ENCODE measurements at regions not wholly inside any gene's neighbourhood (a gene's known extent, or its start where the extent isn't known, plus 50 kb on each side); places are given as distances from the start of the nearest gene placed in this dataset.
"Not testable (repeated sequence)": the region's sequence is repeated elsewhere in the genome, so short reads cannot be mapped to it uniquely, and the experiment has no call there.

- DNase-seq (ENCODE audit: low read depth) = no peak
Observed at GRCh38 chr6:128736780-128737179, 146.2 kb upstream of the LAMA2 start.

GRCh38 chr6:128731249-128732165, 151.4 kb upstream of the LAMA2 start:
- DNase-seq (ENCODE audit: low read depth) = peak; percentile 34

- no peak for DNase-seq (ENCODE audit: low read depth)
Observed at GRCh38 chr6:128727500-128727899, 155.4 kb upstream of the LAMA2 start.

DNA sequence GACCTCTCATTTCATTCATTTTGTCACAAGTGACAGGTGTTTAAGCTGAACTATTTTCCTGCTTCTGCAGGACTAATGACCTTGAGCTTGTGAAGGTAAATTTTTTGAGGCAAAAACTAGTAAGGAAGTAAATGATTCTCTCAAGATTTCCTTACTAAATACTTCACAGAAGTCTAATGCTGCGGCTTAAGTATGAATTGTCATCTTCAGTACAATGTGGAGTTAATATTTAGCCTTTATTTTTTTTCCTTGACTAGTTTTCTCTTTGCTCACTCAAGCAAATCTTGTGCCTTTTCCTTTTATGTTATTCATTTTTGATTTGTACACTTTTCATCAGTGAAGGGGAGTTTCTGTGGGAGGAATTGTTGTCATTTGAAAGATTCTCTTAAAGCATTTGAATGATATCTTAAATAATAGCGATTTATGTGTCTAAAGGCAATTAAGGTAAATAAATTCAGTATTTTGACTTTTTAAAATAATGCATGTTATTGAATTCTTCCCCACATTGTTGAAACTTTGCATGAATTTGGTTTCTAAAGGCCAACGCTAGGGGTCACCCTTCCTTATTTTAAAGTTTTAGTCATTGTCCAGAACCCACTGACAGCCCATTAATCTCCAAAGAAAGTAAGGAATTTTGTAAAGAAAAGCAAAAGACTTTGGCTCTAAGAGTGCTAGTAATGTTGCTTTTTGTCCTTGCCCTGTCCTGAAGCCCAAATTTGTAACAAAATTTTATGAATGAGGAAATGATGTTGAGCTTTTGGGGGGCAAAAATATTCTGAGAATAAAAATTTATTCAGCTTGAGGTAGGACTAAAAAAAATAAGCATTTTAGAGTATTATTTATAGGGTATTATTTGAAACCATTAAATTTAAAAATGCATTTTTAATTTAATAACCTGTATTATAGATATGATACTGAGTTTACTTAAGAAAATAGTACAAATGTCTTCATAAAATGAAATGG, 157.4 kb upstream of the LAMA2 start:
- DNase-seq (ENCODE audit: low read depth) = no peak

DNA sequence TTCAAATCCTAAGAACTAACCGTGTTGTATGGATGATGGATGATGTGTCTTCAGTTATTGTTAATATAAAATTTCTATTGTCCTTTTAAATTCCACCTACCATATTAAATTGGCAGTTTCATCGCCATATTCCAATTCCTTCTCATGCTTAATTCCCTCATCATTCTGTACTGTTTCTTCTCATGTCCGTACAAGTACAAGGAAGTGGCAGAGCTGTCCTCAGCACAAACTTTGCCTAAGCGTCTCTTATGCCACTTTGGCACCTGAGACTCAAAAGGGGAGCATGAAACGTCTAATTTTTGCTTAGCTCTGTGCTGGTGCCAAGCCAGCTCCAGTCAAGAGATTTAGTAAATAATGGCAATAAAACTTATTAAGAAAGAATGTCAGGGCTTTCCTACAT, 158.2 kb upstream of the LAMA2 start:
- DNase-seq (ENCODE audit: low read depth) = no peak

- no peak for DNase-seq (ENCODE audit: low read depth)
Observed at GRCh38 chr6:128723667-128724066, 159.3 kb upstream of the LAMA2 start.

- no peak for DNase-seq (ENCODE audit: low read depth)
Observed at GRCh38 chr6:128720891-128721290, 162.0 kb upstream of the LAMA2 start.

DNA sequence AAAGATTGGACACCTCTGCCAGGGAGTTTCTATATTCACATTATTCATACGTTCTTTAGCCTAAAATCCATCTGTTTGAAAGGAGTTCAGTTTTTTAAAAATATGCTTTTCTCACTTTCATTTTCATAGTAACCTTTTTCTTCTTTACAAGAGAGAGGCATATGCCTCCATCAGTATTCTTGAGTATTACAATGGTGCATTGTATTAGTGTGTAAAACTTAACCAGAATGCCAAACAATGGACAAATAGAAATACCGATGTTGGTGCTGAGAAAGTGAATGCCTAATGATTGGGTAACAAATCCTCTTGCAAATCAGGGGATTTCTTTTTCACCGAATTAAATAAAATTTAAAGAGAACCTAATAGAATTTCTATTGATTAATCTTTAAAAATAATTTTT, 163.2 kb upstream of the LAMA2 start:
- no peak for DNase-seq (ENCODE audit: low read depth)

DNA sequence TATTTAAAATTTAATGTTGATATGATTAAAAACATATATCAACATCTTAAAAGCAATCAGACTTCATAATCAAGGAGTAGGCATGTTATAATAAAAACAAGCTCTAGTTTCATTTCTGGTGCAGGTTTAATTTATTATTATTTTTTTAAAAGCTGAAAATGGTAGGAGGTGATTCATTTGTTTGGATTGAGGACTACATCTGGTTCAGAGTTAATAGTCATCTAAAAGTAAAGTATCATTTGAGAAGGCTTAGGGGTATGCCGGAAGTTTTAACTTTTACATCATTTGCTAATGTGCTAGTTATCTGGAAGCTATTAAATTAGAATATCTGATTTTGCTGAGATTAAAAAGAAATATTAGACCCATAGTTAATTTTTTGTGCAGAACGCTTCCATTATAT, 169.5 kb upstream of the LAMA2 start:
- no peak for DNase-seq (ENCODE audit: low read depth)

DNA sequence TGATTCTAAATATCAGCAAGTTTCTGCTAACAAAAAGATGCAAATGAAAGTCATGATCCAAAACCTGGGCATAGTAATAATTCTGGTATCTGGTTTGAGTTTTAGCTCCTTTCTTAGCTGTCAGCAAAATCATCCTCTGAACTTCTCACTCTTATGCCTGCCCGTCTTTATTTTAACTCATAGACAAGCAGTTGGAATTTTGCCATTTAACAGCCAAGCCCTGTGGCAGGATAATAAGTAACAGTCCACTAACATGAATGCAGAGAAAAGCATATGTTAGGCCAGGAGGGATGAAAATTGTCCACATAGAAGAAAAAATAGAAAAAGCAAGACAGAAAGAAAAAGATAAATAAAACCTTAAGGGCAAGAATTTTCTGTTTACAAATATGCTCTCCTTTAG, 170.0 kb upstream of the LAMA2 start:
- no peak for DNase-seq (ENCODE audit: low read depth)

DNA sequence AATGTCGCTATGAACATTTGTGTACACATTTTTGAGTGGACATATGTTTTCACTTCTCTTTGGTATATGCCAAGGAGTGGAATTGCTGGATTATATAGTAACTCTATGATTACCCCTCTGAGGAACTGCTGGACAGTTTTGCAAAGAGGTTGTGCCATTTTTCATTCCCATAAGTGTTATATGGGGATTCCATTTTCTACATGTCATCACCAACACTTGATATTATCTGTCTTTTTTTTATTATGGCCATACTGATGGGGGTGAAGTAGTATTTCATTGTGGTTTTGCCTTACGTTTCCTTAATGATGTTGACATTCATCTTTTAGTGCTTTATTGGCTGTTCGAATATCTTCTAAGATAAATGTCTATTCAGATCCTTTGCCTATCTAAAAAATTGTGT, 171.8 kb upstream of the LAMA2 start:
- no peak for DNase-seq (ENCODE audit: low read depth)

DNA sequence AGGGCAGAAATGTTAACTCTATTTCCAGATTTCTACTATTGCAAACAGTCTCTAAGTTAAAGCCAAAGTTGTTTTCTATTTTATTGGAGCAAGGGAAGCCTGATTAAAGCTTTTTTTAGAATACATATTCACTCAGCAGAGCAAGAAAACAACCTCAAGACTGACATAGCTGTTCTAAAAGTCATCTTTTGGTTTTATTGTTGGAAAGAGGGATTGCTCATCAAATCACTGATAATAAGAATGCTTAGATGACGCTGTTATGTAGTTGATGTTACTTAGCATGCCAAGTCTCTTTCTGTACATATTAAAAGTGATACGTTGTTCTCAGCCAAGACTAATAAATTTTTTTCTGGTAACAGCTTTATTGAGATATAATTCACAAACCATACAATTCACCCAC, 172.6 kb upstream of the LAMA2 start:
- DNase-seq (ENCODE audit: low read depth) = no peak

- DNase-seq (ENCODE audit: low read depth) = no peak
Observed at GRCh38 chr6:128704601-128705000, 178.3 kb upstream of the LAMA2 start.

GRCh38 chr6:128703794-128704193, 179.1 kb upstream of the LAMA2 start:
- not testable (repeated sequence) for DNase-seq (ENCODE audit: low read depth)

DNA sequence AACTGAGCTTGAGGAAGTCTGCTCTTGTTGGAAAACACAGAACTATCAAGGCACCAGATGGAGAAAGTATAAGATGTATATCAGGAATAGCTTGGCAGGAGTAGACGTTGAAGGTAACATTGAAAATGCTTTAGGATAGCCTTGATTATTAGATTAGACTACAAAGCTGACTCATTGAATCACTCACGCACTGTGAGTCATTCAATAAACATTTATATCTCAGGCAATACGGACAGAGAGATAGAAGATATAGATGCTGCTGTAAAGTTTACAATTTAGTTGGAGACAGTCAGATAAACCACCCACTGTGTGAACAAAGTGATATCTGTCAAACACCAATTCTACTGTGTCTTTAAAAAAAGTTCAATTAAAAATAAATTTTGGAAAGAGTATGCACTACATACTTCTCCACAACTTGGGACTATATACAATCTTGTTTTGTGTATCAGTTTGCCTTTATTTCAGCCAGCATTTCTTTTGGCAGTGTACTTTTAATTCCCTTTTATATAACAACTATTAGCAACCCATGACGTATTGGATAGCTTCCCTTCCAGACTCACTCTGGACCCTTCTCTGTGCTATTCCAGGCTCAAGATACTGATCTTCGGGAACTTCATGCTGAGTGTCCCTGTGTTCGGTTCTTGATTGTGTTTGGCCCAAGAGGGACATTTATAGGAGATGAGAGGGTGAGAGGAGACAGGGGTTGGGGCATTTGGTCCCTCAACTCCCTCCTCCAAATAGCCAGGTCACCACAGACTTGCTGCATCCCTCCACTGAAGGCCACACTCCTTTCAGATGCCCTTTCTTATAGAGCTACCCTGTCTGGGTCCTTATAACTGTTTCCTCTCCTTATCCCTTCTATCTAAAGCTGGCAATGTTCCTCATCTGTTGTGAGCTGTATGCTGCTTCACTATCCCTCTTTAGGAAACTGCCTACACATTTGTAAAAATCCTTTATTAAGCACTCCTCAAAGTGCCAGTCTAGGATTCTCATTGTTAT, 176.6 kb upstream of the PTPRK start:
- peak; percentile 64 for DNase-seq (ENCODE audit: low read depth)

GRCh38 chr6:128694303-128695009, 174.1 kb upstream of the PTPRK start:
- DNase-seq (ENCODE audit: low read depth) = no peak

GRCh38 chr6:128690063-128690462, 169.7 kb upstream of the PTPRK start:
- no peak for DNase-seq (ENCODE audit: low read depth)

DNA sequence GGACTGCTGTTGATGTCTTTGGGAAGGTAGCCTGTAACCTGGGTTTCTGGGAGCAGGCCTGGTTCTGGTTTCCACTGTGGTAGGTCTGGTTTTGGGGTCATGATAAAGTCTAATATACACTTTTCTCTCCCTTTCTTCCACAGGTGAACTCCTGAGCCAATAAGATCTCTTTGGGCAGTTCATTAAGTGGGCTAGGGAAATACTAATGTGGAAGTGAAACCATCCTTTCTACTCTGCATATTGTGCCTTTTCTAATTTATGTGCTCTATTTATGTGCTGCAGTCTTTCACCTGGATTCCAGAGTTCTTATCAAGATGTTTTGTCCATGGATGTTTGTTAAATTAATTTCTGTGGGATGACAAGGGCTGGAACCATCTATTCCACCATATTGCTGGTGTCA, 165.7 kb upstream of the PTPRK start:
- no peak for DNase-seq (ENCODE audit: low read depth)

DNA sequence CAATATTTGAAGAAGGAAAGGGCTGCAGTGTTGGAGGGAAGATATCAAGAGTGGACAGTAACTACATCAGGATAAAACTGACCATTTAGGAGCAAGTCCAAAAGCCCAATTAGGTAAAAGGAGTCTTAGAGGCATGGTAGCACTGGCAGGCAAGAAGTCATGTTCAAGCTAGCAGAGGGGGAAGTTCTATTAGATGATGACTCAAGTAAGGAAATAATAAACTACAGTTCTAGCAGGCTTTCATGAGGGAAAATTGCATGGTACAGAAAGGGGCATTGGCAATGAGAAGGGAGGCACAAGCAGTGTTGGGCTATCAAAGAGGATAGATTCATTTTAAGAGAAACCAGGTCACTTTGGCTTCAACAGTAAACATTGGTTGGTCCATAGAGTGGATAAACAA, 156.1 kb upstream of the PTPRK start:
- no peak for DNase-seq (ENCODE audit: low read depth)

DNA sequence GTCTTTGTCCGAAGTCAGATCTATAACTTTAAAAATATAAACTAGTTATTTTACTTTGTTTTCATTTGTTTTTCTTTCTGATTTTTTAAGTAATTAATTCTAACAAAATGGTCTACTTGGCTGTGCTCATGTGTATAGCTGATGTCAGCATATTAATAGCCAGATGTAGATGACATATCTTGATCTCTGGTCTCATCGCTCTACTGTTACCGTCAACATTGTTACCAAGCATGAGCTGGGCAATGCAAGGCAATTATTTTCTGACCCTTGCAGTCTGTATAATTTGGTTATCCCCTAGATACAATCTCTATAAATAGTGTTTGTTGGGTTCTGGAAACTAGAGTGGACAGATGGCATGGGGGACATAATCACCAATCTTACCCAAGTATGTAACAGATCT, 151.6 kb upstream of the PTPRK start:
- no peak for DNase-seq (ENCODE audit: low read depth)

GRCh38 chr6:128667339-128667858, 147.0 kb upstream of the PTPRK start:
- DNase-seq (ENCODE audit: low read depth) = no peak
